ENCODE measurements at regions not wholly inside any gene's neighbourhood (a gene's known extent, or its start where the extent isn't known, plus 50 kb on each side); places are given as distances from the start of the nearest gene placed in this dataset.

DNA sequence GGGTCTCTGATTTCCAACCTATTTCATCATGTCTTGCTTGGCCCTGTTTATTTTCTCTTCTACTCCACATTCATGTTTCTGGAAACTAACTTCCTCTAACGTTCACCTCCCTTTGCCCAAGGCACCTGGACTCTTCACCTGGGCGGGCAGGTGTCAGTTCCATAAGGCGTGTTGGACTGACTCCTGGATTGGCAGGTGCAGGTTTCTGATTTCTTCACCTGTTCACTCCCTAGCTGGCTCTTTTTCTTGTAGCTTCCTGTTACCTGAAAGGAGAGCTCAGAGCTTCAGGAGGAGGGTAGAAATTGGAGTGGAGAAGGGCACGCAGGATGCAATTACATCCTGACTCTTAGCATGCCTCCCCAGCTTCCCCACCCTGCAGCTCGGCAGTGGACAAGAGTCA is 350.8 kb upstream of the KLF3 start:
- no peak for DNase-seq (ENCODE audit: low read depth)

GRCh38 chr4:38313999-38314561 is 349.9 kb upstream of the KLF3 start:
- DNase-seq (ENCODE audit: low read depth) = no peak

GRCh38 chr4:38314663-38315062 is 349.3 kb upstream of the KLF3 start:
- DNase-seq (ENCODE audit: low read depth) = no peak

- DNase-seq (ENCODE audit: low read depth) = no peak
These were observed 348.7 kb upstream of the KLF3 start for GRCh38 chr4:38315286-38315685.

DNA sequence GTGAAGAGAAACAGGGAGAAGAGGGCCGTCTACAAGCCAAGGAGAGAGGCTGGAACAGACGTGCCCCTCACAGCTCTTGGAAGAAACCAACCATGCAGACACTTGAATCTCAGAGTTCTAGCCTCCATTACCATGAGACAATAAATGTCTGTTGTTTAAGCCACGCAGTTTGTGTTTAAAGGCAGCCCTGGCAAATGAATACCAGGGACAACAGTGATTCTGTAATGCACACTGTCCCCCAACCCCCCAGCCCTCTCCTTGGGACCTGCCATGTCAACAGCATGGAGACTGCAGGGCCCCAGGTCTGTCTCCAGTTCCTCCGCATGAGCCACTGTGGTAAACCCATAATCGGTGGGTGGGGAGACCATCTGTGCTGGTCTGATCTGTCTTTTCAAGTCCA is 348.0 kb upstream of the KLF3 start:
- DNase-seq (ENCODE audit: low read depth) = no peak

GRCh38 chr4:38317041-38317674 is 346.8 kb upstream of the KLF3 start:
- no peak for DNase-seq (ENCODE audit: low read depth)

GRCh38 chr4:38318737-38319455 is 345.1 kb upstream of the KLF3 start:
- peak; percentile 33 for DNase-seq (ENCODE audit: low read depth)

- DNase-seq (ENCODE audit: low read depth) = peak; percentile 95
These were observed 344.3 kb upstream of the KLF3 start for GRCh38 chr4:38319456-38320342.

DNA sequence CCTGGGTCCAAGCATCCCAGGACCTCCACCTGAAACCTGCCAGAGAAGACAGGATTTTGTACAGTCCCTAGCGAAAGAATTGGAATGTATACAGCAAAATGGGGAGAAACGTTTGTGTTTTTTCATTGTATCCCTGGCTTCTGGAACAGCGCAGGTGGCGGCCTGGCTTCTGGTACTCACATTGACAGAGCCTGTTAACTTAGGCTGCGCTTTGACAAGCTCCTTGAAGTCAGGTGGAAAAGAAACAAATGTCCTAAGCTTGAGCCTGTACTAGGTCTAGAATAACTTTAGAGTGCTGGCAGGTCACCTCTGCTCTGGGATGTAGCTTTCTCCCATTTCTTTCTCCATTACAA is 343.7 kb upstream of the KLF3 start:
- DNase-seq (ENCODE audit: low read depth) = no peak

DNA sequence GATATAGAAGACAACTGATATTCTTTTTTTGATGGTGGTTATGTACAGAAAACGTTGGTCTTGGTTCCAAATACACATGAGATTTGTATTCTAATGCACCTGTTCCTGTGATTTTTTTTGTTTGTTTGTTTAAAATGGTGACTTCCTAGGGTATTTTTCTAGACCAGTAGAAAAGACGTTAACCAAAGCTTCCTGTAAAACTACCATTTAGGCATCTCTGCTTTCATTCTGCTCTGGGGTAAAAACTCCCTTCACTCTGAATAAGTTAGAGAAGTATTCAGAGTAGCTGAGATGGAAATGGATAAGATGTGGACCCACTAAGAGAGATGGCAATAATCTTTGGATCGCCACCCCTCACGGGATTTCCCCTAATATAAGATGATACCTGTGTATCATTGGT is 343.2 kb upstream of the KLF3 start:
- no peak for DNase-seq (ENCODE audit: low read depth)

DNA sequence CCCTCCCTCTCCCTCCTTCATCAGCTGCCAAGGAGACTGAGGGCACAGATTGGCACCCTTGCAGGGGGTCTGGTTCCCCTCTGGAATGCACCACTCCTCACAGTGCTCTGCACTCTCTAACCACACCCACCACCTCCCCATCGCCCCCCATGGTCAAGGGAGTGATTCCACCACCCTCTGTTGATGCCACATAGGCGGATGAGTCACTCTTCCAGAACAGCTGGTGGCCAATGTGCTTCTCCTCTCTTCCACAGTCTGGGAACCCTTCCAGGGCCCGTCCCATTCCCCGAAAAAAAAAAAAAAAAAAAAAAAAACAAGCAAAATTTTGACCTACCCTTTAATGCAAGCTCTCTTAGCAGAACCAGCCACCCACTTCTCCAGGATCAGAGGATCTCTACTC is 341.3 kb upstream of the KLF3 start:
- DNase-seq (ENCODE audit: low read depth) = no peak

DNA sequence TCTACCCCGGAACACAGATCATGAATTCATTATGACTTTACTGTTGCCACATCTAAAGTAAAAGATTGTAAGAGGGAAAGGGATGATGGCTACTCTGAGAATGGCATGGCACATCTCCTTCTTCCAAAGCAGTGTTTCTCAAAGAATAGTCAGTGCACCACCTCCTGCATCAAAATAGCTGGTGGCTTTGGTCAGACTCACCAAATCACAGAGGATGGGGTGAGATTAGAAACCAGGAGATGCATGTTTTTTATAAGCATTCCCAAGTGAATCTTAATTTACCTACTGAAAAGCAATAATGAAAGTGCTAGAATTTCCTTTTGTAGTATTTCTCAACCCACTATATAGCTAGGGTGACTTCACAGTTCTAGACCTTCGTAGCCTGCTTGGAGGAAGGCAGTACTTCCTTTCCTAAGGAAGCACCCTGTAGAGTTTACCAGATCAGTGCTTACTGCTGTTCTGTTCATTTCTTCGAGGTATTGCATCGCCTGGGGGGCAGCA is 340.8 kb upstream of the KLF3 start:
- DNase-seq (ENCODE audit: low read depth) = no peak

DNA sequence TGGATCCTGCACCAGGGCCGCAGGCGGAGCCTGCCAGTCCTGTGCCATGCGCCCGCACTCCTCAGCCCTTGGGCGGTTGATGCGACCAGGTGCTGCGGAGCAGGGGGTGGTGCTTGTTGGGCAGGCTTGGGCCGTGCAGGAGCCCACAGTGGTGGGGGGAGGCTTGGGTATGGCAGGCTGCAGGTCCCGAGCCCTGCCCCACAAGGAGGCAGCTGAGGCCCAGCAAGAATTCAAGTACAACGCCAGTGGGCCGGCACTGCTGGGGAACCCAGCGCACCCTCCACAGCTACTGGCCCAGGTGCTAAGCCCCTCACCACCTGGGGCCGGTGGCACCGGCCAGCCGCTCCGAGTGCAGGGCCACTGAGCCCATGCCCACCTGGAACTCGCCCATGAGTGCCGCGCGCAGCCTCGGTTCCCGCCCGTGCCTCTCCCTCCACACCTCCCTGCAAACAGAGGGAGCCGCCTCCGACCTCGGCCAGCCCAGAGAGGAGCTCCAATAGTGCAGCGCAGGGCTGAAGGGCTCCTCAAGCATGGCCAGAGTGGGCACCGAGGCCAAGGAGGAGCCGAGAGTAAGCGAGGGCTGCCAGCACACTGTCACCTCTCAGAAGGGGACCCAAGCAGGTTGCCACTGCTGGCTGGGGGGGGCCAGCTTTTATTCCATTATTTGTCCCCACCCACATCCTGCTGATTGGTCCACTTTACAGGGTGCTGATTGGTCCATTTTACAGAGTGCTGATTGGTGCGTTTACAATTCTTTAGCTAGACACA is 339.0 kb upstream of the KLF3 start:
- no peak for DNase-seq (ENCODE audit: low read depth)

DNA sequence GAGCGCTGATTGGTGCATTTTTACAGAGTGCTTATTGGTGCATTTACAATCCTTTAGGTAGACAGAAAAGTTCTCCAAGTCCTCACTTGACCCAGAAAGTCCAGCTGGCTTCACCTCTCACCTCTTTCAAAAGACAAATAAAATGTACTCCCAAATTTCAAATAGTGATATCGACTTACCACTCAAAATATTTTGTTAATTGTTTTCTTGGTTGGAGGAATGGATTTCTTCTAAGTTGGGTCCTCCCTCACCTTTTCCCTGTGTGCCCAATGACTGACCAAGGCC is 338.4 kb upstream of the KLF3 start:
- no peak for DNase-seq (ENCODE audit: low read depth)

GRCh38 chr4:38326499-38326898 is 337.5 kb upstream of the KLF3 start:
- no peak for DNase-seq (ENCODE audit: low read depth)

DNA sequence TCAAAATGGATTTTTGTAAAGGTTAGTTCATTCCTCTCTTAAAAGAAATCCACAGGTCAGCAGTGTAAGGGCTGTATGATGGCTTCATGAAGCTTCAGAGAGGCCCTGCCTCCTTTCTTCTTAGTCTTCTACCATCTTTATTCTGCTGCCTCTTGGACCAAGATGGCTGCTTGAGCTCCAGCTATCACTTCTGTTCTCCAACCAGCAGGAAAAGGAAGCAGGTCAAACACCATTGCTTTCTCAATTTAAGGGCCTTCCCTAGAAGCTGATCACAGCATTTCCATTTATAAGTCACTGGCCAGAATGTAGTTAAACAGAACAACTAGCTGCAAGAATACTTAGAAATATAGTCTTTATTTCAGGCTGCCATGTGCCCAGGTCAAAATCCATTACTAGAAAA is 336.8 kb upstream of the KLF3 start:
- DNase-seq (ENCODE audit: low read depth) = no peak

- no peak for DNase-seq (ENCODE audit: low read depth)
These were observed 334.8 kb upstream of the KLF3 start for GRCh38 chr4:38328989-38329729.

DNA sequence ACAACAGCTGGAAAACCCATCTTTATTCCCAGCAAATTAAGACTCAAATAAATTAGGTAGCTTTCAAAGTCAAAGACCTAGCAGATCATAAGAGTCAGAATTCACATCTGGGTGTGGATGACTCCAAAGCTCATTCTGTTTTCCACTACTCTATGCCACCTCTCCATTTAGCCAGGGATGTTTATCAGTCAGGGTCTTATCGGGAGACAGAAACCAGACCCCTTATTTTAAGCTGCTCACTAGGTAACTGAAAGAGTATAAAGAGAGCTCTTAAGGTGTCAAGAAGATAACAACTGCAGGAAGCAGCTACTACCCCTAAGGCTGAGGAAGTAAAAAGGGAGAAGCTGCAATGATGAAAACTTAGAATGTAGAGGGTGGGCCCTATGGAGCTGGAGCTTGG is 333.7 kb upstream of the KLF3 start:
- DNase-seq (ENCODE audit: low read depth) = no peak

GRCh38 chr4:38330936-38331335 is 333.1 kb upstream of the KLF3 start:
- no peak for DNase-seq (ENCODE audit: low read depth)

DNA sequence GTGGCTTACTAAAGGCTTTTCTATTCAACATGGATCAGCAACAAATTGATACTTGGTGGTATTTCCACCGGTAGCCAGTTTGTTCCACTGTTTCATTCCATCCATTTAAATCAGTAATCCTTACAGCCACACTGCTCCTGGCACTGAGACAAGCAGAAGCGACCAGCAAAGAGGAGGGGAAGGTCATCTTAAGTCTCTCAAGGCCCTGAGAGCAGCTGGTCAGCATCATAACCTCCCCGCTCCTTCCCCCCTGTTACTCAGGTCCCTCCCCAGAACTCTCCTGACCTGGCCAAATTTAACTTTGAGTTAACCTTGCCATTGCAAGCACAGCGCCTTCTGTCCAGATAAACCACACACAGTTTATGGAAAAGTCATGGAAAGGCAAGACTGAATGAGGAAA is 331.3 kb upstream of the KLF3 start:
- DNase-seq (ENCODE audit: low read depth) = no peak

GRCh38 chr4:38333219-38333618 is 330.8 kb upstream of the KLF3 start:
- DNase-seq (ENCODE audit: low read depth) = no peak

All from stimulated activated CD8-positive, alpha-beta memory T cell treated with anti-CD3 and anti-CD28 coated beads, Interleukin-7, amount 100 ng/mL, for 24 hours (primary cell).